SK-N-SH (cell line): ENCODE measurements at regions not wholly inside any gene's neighbourhood (a gene's known extent, or its start where the extent isn't known, plus 50 kb on each side); places are given as distances from the start of the nearest gene placed in this dataset.

Experiments used
- CTCF ChIA-PET: fragments of 300-600, 350-600 bp; formaldehyde crosslinking; extraction: SDS; loops from one replicate; lab custom pipeline; 2021; lab: Yijun Ruan, JAX
- POLR2A ChIA-PET: fragments of 350-600 bp; sonication (Branson Sonifier 250); formaldehyde crosslinking; extraction: SDS; loops from one replicate; lab custom pipeline; 2020; ENCODE audit warnings: antibody characterized with exemption, inconsistent platforms; lab: Yijun Ruan, JAX
- DNase-seq: peaks from one replicate; pipeline ENCODE4 v3.0.0; 2012
- H2AFZ ChIP-seq: fragments of 200-600 bp; sonication (generic); 2 replicates; pipeline ENCODE4 v1.8.1; 2016; ENCODE audit warnings: antibody characterized with exemption, mild to moderate bottlenecking, low read depth
- H3F3A ChIP-seq: fragments of 200-600 bp; sonication (generic); replicated peaks from 2 replicates; pipeline ENCODE3; 2016; ENCODE audit warnings: antibody characterized with exemption, mild to moderate bottlenecking; ENCODE audit not compliant: insufficient read depth
- H3K27ac ChIP-seq, 2 experiments: fragments of 200-500 bp in 1 of 2; fragments of 200-600 bp in 1 of 2; sonication (Bioruptor generic) in 1 of 2; sonication (generic), shearing (Covaris generic) in 1 of 2; 2 replicates each; pipeline versions ENCODE4 v1.5.1 to v1.6.1; 2014 to 2016; ENCODE audit warnings: low read depth in 2 of 2, inconsistent platforms in 1 of 2, low read length in 1 of 2, mild to moderate bottlenecking in 1 of 2, mixed read lengths in 1 of 2
- H3K27me3 ChIP-seq: fragments of 200-600 bp; sonication (generic), shearing (Covaris generic); 2 replicates; pipeline ENCODE4 v1.6.1; 2016; ENCODE audit warnings: mixed run types; ENCODE audit not compliant: insufficient read depth
- H3K36me3 ChIP-seq, 2 experiments: fragments of 200-500 bp in 1 of 2; fragments of 200-600 bp in 1 of 2; sonication (Bioruptor generic) in 1 of 2; sonication (generic) in 1 of 2; replicated peaks in 1 of 2; 2 replicates each; pipeline versions ENCODE3 to v1.5.1; 2014 to 2016; ENCODE audit warnings: low read length in 1 of 2, mild to moderate bottlenecking in 1 of 2; ENCODE audit not compliant: insufficient read depth in 2 of 2, control insufficient read depth in 1 of 2
- H3K4me1 ChIP-seq, 2 experiments: fragments of 200-500 bp in 1 of 2; fragments of 200-600 bp in 1 of 2; sonication (Bioruptor generic) in 1 of 2; sonication (generic), shearing (Covaris generic) in 1 of 2; 2 replicates each; pipeline versions ENCODE4 v1.5.1 to v1.6.1; 2014 to 2016; ENCODE audit warnings: low read depth in 1 of 2, low read length in 1 of 2, mixed run types in 1 of 2; ENCODE audit not compliant: insufficient read depth in 2 of 2, control insufficient read depth in 1 of 2
- H3K4me2 ChIP-seq: fragments of 200-600 bp; sonication (generic), shearing (Covaris generic); 2 replicates; pipeline ENCODE4 v1.6.1; 2017; ENCODE audit warnings: mixed run types
- H3K4me3 ChIP-seq, 2 experiments: fragments of 200-500 bp in 1 of 2; fragments of 200-600 bp in 1 of 2; sonication (Bioruptor generic) in 1 of 2; sonication (generic), shearing (Covaris generic) in 1 of 2; 2 replicates each; pipeline versions ENCODE4 v1.5.1 to v1.8.1; 2014 to 2016; ENCODE audit warnings: low read depth in 2 of 2, inconsistent platforms in 1 of 2, low read length in 1 of 2, mild to moderate bottlenecking in 1 of 2, mixed read lengths in 1 of 2, moderate library complexity in 1 of 2
- H3K79me2 ChIP-seq: fragments of 200-600 bp; sonication (generic); 2 replicates; pipeline ENCODE4 v1.8.1; 2017; ENCODE audit warnings: mild to moderate bottlenecking; ENCODE audit not compliant: insufficient read depth
- H3K9ac ChIP-seq: fragments of 200-600 bp; sonication (generic); 2 replicates; pipeline ENCODE4 v1.6.1; 2017; ENCODE audit warnings: mixed run types
- H3K9me2 ChIP-seq: fragments of 200-600 bp; sonication (generic); 2 replicates; pipeline ENCODE4 v1.6.1; 2017; ENCODE audit warnings: mixed run types
- H3K9me3 ChIP-seq: fragments of 200-600 bp; sonication (generic); 2 replicates; pipeline ENCODE4 v1.6.1; 2017; ENCODE audit warnings: mixed run types, mild to moderate bottlenecking, moderate library complexity
- H4K20me1 ChIP-seq: fragments of 200-600 bp; sonication (generic); 2 replicates; pipeline ENCODE4 v1.6.1; 2017; ENCODE audit warnings: mild to moderate bottlenecking, mixed run types; ENCODE audit not compliant: insufficient read depth
- CHD2 ChIP-seq: fragments of 150-350 bp; IDR thresholded peaks from 2 replicates; pipeline ENCODE4 v1.6.1; 2018; ENCODE audit warnings: low read length; ENCODE audit not compliant: partially characterized antibody
- ELF1 ChIP-seq: IDR thresholded peaks from 2 replicates; pipeline ENCODE4 v1.4.0; 2012
- FOXM1 ChIP-seq: IDR thresholded peaks from 2 replicates; pipeline ENCODE4 v1.4.0; 2012; ENCODE audit warnings: low read depth, mild to moderate bottlenecking
- GABPA ChIP-seq: IDR thresholded peaks from 2 replicates; pipeline ENCODE4 v1.4.0; 2012; ENCODE audit warnings: low read depth, mild to moderate bottlenecking
- IRF3 ChIP-seq: fragments of 150-350 bp; IDR thresholded peaks from 2 replicates; pipeline ENCODE4 v1.6.1; 2016; ENCODE audit warnings: mild to moderate bottlenecking, low read depth, low read length
- JUND ChIP-seq: IDR thresholded peaks from 2 replicates; pipeline ENCODE4 v1.4.0; 2012
- MAX ChIP-seq: IDR thresholded peaks from 2 replicates; pipeline ENCODE4 v1.4.0; 2012; ENCODE audit warnings: low read depth
- MEF2A ChIP-seq: IDR thresholded peaks from 2 replicates; pipeline ENCODE4 v1.4.0; 2012; ENCODE audit warnings: low read depth, borderline replicate concordance
- NFIC ChIP-seq: IDR thresholded peaks from 2 replicates; pipeline ENCODE4 v1.4.0; 2012; ENCODE audit warnings: borderline replicate concordance
- NRF1 ChIP-seq: IDR thresholded peaks from 2 replicates; pipeline ENCODE4 v1.6.1; 2012; ENCODE audit warnings: low read depth, mild to moderate bottlenecking, low read length
- PBX3 ChIP-seq: IDR thresholded peaks from 2 replicates; pipeline ENCODE4; 2012
- RCOR1 ChIP-seq: fragments of 150-350 bp; IDR thresholded peaks from 2 replicates; pipeline ENCODE4 v1.6.1; 2017; ENCODE audit warnings: antibody characterized with exemption, low read length
- SMC3 ChIP-seq: IDR thresholded peaks from 2 replicates; pipeline ENCODE4 v1.6.1; 2012; ENCODE audit warnings: low read depth, low read length, improper control_type of control experiment
- TEAD4 ChIP-seq: IDR thresholded peaks from 2 replicates; pipeline ENCODE4 v1.4.0; 2012; ENCODE audit warnings: mild to moderate bottlenecking, borderline replicate concordance; ENCODE audit not compliant: insufficient read depth
- USF1 ChIP-seq: IDR thresholded peaks from 2 replicates; pipeline ENCODE4 v1.4.0; 2012; ENCODE audit warnings: low read depth, borderline replicate concordance
- USF2 ChIP-seq: fragments of 150-350 bp; IDR thresholded peaks from 2 replicates; pipeline ENCODE4 v1.6.1; 2017; ENCODE audit warnings: antibody characterized with exemption, low read length, low read depth, borderline replicate concordance
- YY1 ChIP-seq: IDR thresholded peaks from 2 replicates; pipeline ENCODE4 v1.4.0; 2012; ENCODE audit warnings: low read depth, mild to moderate bottlenecking
- ZBTB33 ChIP-seq: IDR thresholded peaks from 2 replicates; pipeline ENCODE4 v1.4.0; 2012; ENCODE audit warnings: low read depth, borderline replicate concordance
- WGBS: methylation state at CpG from one replicate; pipeline ENCODE4 v1.1.6; 2017; ENCODE audit warnings: low lambda C conversion rate; 5-methylcytosine and 5-hydroxymethylcytosine counted together

- Histone ChIP-seq H2AFZ (no peak overlapping the region), H3K9me3 (no peaks in the 10 kb centered on the region)
- 0% methylated on average over 2 of the region's 4 CpGs for WGBS
- no peak for TF ChIP-seq RCOR1
- TF ChIP-seq ELF1 = no peak
- TF ChIP-seq IRF3 = no peak
- no peak for TF ChIP-seq MAX
- TF ChIP-seq FOXM1 = no peak
- TF ChIP-seq TEAD4 = no peak
- no peak for TF ChIP-seq USF2
- no peak for TF ChIP-seq GABPA
- no peak for TF ChIP-seq ZBTB33
- no peak for TF ChIP-seq PBX3
- TF ChIP-seq, all 33 proteins: peak for 0
- ChIA-PET POLR2A (no interaction called here), CTCF (interaction anchor here (2.9 kb wide), 1 partner anchor 15 kb away, joined by 16 read pairs; no protein-coding TSS in a partner anchor)
- Histone ChIP-seq H3F3A (no peaks in the 10 kb centered on the region), H3K27ac (no peak overlapping the region), H3K79me2 (no peaks in the 10 kb centered on the region), H4K20me1 (no peaks in the 10 kb centered on the region), H3K9ac (no peak overlapping the region), H3K36me3 (no peaks in the 10 kb centered on the region), H3K27me3 (no peaks in the 10 kb centered on the region), H3K4me1 (peaks cover 0 to 4% of the 10 kb centered on the region in 2 experiments; a peak in 1 of 4 replicates), H3K9me2 (no peaks in the 10 kb centered on the region), H3K4me3 (no peak overlapping the region), H3K4me2 (no peak overlapping the region)
- DNase-seq = no peak
Observed at GRCh38 chr18:8493141-8493540, 116.1 kb upstream of the RAB12 start.

GRCh38 chr18:8496186-8496585 is 113.1 kb upstream of the RAB12 start:
- H3K4me3 ChIP-seq = no peak overlapping the region
- H3K36me3 ChIP-seq = no peaks in the 10 kb centered on the region
- H3K9me3 ChIP-seq = no peaks in the 10 kb centered on the region
- ChIA-PET CTCF (interaction anchor here (0.9 to 1.8 kb wide), 5 partner anchors 10 to 1224 kb away, joined by 3 to 5 read pairs (median 4); no protein-coding TSS in a partner anchor), POLR2A (no interaction called here)
- no peaks in the 10 kb centered on the region for H4K20me1 ChIP-seq
- H3K27ac ChIP-seq = no peak overlapping the region
- 53% methylated on average over 9 of the region's 9 CpGs for WGBS
- H3K27me3 ChIP-seq = no peaks in the 10 kb centered on the region
- no peak for DNase-seq
- H3F3A ChIP-seq = no peaks in the 10 kb centered on the region
- H3K9ac ChIP-seq = no peak overlapping the region
- H3K79me2 ChIP-seq = no peaks in the 10 kb centered on the region
- no peaks in the 10 kb centered on the region for H3K9me2 ChIP-seq
- H3K4me2 ChIP-seq = no peak overlapping the region
- peaks cover 0 to 8% of the 10 kb centered on the region in 2 experiments; a peak in 1 of 4 replicates for H3K4me1 ChIP-seq
- no peak overlapping the region for H2AFZ ChIP-seq
- TF ChIP-seq JUND (no peak), NFIC (no peak), ELF1 (no peak), PBX3 (no peak), MEF2A (no peak), NRF1 (no peak), CHD2 (no peak), YY1 (no peak), USF1 (no peak), SMC3 (no peak), ZBTB33 (no peak)
